HEK293 (cell line): ENCODE measurements at regions not wholly inside any gene's neighbourhood (a gene's known extent, or its start where the extent isn't known, plus 50 kb on each side); places are given as distances from the start of the nearest gene placed in this dataset.

Source experiments
- CTCF ChIA-PET: fragments of 350-600 bp; formaldehyde crosslinking; extraction: SDS; loops from one replicate; lab custom pipeline; 2021; ENCODE audit warnings: antibody characterized with exemption; lab: Yijun Ruan, JAX
- POLR2A ChIA-PET: fragments of 300-600 bp; formaldehyde crosslinking; extraction: SDS; loops from one replicate; lab custom pipeline; 2020; ENCODE audit warnings: antibody characterized with exemption, inconsistent platforms; lab: Yijun Ruan, JAX
- H3K27ac ChIP-seq: fragments of 200-500 bp; sonication (Bioruptor generic); 2 replicates; pipeline ENCODE4 v1.5.1; 2014; ENCODE audit warnings: low read depth, low read length, control low read depth, inconsistent platforms; ENCODE audit errors: extremely low read depth
- H3K36me3 ChIP-seq, 2 experiments: fragments of 200-500 bp in 1 of 2; sonication (Bioruptor generic) in 1 of 2; 1 replicate in 1 of 2; 2 replicates in 1 of 2; pipeline ENCODE4 v1.5.1; 2014 to 2017; ENCODE audit warnings: inconsistent platforms in 2 of 2, low read length in 2 of 2; ENCODE audit not compliant: control insufficient read depth in 2 of 2, insufficient read depth in 1 of 2
- H3K4me1 ChIP-seq: fragments of 200-500 bp; sonication (Bioruptor generic); 2 replicates; pipeline ENCODE4 v1.5.1; 2014; ENCODE audit warnings: mild to moderate bottlenecking, low read length, inconsistent platforms; ENCODE audit not compliant: control insufficient read depth, insufficient read depth
- H3K4me3 ChIP-seq: 2 replicates; pipeline ENCODE4 v1.5.1; 2011; ENCODE audit warnings: low read depth, mild to moderate bottlenecking, control low read depth, low read length, moderate library complexity
- H3K9me3 ChIP-seq: fragments of 200-500 bp; sonication (Bioruptor generic); 2 replicates; pipeline ENCODE4 v1.5.1; 2014; ENCODE audit warnings: low read depth, low read length, inconsistent platforms; ENCODE audit not compliant: control insufficient read depth, insufficient read depth
- FEZF1 ChIP-seq: fragments of 450-650 bp; formaldehyde crosslinking; IDR thresholded peaks from 2 replicates; pipeline ENCODE4 v1.5.1; 2016; ENCODE audit warnings: missing biosample characterization, missing genetic modification characterization
- HIC1 ChIP-seq: fragments of 450-650 bp; formaldehyde crosslinking; IDR thresholded peaks from 2 replicates; pipeline ENCODE4 v1.5.1; 2016; ENCODE audit warnings: missing biosample characterization, missing genetic modification characterization
- KLF1 ChIP-seq: fragments of 450-650 bp; formaldehyde crosslinking; IDR thresholded peaks from 2 replicates; pipeline ENCODE4 v1.5.1; 2016; ENCODE audit warnings: missing biosample characterization, missing genetic modification characterization
- KLF8 ChIP-seq: fragments of 450-650 bp; formaldehyde crosslinking; IDR thresholded peaks from 2 replicates; pipeline ENCODE4 v1.5.1; 2016; ENCODE audit warnings: missing biosample characterization, missing genetic modification characterization
- MEIS1 ChIP-seq: sonication (generic); formaldehyde crosslinking; IDR thresholded peaks from 2 replicates; pipeline ENCODE4 v1.8.1; 2022; ENCODE audit warnings: missing genetic modification reagents, mild to moderate bottlenecking, borderline replicate concordance
- SCRT1 ChIP-seq: fragments of 450-650 bp; formaldehyde crosslinking; IDR thresholded peaks from 2 replicates; pipeline ENCODE4 v1.5.1; 2016; ENCODE audit warnings: missing biosample characterization, missing genetic modification characterization, borderline replicate concordance
- ZBTB17 ChIP-seq: fragments of 450-650 bp; formaldehyde crosslinking; IDR thresholded peaks from 2 replicates; pipeline ENCODE4 v1.5.1; 2016; ENCODE audit warnings: missing biosample characterization, missing genetic modification characterization
- ZNF114 ChIP-seq: fragments of 450-650 bp; formaldehyde crosslinking; IDR thresholded peaks from 2 replicates; pipeline ENCODE4 v1.5.0; 2017; ENCODE audit warnings: missing biosample characterization, missing genetic modification characterization
- ZNF146 ChIP-seq: fragments of 450-650 bp; formaldehyde crosslinking; IDR thresholded peaks from 2 replicates; pipeline ENCODE4 v1.5.1; 2016; ENCODE audit warnings: missing biosample characterization, missing genetic modification characterization
- ZNF26 ChIP-seq: fragments of 450-650 bp; formaldehyde crosslinking; IDR thresholded peaks from 2 replicates; pipeline ENCODE4 v1.5.1; 2016; ENCODE audit warnings: missing biosample characterization, missing genetic modification characterization
- ZNF302 ChIP-seq: fragments of 450-650 bp; formaldehyde crosslinking; IDR thresholded peaks from 2 replicates; pipeline ENCODE4 v1.5.1; 2016; ENCODE audit warnings: missing biosample characterization, missing genetic modification characterization, low read depth
- ZNF423 ChIP-seq: fragments of 450-650 bp; formaldehyde crosslinking; IDR thresholded peaks from 2 replicates; pipeline ENCODE4 v1.5.1; 2016; ENCODE audit warnings: missing biosample characterization, missing genetic modification characterization
- ZNF473 ChIP-seq: fragments of 450-650 bp; formaldehyde crosslinking; IDR thresholded peaks from 2 replicates; pipeline ENCODE4 v1.5.1; 2017; ENCODE audit warnings: missing biosample characterization, missing genetic modification characterization
- ZNF530 ChIP-seq: fragments of 450-650 bp; formaldehyde crosslinking; IDR thresholded peaks from 2 replicates; pipeline ENCODE4 v1.5.1; 2016; ENCODE audit warnings: low read depth, missing biosample characterization, missing genetic modification characterization
- ZNF768 ChIP-seq: fragments of 450-650 bp; formaldehyde crosslinking; IDR thresholded peaks from 2 replicates; pipeline ENCODE4 v1.5.1; 2018; ENCODE audit warnings: missing biosample characterization, mild to moderate bottlenecking, missing genetic modification characterization
- ZNF837 ChIP-seq: fragments of 450-650 bp; formaldehyde crosslinking; IDR thresholded peaks from 2 replicates; pipeline ENCODE4 v1.5.1; 2016; ENCODE audit warnings: missing biosample characterization, missing genetic modification characterization
- ZSCAN18 ChIP-seq: fragments of 450-650 bp; formaldehyde crosslinking; IDR thresholded peaks from 2 replicates; pipeline ENCODE4 v1.5.1; 2016; ENCODE audit warnings: missing biosample characterization, missing genetic modification characterization
- ZSCAN30 ChIP-seq: fragments of 450-650 bp; IDR thresholded peaks from 2 replicates; pipeline ENCODE4 v1.5.1; 2018; ENCODE audit warnings: missing biosample characterization, mild to moderate bottlenecking, missing genetic modification characterization, moderate library complexity
- TF ChIP-seq, protein P1 (sequence below): fragments of 450-650 bp; formaldehyde crosslinking; IDR thresholded peaks from 2 replicates; pipeline ENCODE4 v1.5.1; 2016; ENCODE audit warnings: missing biosample characterization, missing genetic modification characterization
- TF ChIP-seq, protein P2 (sequence below): fragments of 450-650 bp; IDR thresholded peaks from 2 replicates; pipeline ENCODE4 v1.5.1; 2018; ENCODE audit warnings: missing biosample characterization, missing genetic modification characterization

GRCh38 chr6:141878686-141879085 is 254.0 kb upstream of the GJE1 start (continued):
- TF ChIP-seq ZNF473 (tag by site-specific recombination) (no peak), ZNF423 (tag by site-specific recombination) (no peak)

DNA sequence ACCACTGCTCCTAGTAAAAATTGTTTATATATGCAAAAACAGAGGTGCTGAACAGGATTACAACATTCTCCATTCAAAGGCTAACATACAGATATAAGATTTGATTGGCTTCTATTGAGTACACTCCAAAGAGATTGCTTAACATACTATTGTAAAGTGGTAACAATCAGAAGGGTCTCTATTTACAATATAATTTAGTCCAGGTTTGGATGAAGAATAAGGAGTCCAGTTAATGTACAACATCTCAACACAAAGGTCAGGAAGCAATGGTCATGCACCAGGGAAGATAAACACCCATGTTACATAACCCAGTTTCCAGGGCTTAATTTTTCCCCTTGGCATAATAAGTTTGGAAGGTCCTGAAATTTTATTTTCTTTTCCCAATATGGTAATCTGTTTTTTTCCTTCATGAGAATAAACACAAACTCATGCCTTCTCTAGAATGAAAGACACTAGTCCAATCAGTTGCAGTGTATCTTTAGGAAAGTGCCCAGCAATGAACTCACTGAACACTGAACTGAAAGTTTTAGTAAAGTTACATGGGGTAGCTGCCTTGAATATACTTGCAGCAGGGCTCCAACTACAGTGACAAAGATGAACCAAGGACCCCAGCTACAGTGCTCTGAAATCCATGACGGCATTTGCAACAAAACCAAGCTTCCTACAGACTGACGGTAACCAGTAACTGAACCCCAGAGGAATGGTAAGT is 255.3 kb upstream of the GJE1 start:
- TF ChIP-seq ZNF768 (tag by site-specific recombination) (no peak), ZBTB17 (no peak), FEZF1 (no peak), KLF8 (no peak), ZNF114 (tag by site-specific recombination) (no peak), ZNF26 (tag by site-specific recombination) (no peak), ZNF302 (tag by site-specific recombination) (no peak), ZNF146 (tag by site-specific recombination) (no peak), SCRT1 (tag by site-specific recombination) (no peak), ZNF530 (tag by site-specific recombination) (no peak), ZSCAN30 (tag by site-specific recombination) (no peak), ZSCAN18 (tag by site-specific recombination) (no peak), MEIS1 (CRISPR knock-in tag) (no peak), ZNF837 (tag by site-specific recombination) (no peak), KLF1 (tag by site-specific recombination) (no peak), HIC1 (tag by site-specific recombination) (no peak)
- TF ChIP-seq, protein P1, sequence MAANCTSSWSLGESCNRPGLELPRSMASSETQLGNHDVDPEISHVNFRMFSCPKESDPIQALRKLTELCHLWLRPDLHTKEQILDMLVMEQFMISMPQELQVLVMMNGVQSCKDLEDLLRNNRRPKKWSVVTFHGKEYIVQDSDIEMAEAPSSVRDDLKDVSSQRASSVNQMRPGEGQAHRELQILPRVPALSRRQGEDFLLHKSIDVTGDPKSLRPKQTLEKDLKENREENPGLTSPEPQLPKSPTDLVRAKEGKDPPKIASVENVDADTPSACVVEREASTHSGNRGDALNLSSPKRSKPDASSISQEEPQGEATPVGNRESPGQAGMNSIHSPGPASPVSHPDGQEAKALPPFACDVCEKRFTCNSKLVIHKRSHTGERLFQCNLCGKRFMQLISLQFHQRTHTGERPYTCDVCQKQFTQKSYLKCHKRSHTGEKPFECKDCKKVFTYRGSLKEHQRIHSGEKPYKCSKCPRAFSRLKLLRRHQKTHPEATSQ (tag by site-specific recombination), result no peak
- TF ChIP-seq, protein P2, sequence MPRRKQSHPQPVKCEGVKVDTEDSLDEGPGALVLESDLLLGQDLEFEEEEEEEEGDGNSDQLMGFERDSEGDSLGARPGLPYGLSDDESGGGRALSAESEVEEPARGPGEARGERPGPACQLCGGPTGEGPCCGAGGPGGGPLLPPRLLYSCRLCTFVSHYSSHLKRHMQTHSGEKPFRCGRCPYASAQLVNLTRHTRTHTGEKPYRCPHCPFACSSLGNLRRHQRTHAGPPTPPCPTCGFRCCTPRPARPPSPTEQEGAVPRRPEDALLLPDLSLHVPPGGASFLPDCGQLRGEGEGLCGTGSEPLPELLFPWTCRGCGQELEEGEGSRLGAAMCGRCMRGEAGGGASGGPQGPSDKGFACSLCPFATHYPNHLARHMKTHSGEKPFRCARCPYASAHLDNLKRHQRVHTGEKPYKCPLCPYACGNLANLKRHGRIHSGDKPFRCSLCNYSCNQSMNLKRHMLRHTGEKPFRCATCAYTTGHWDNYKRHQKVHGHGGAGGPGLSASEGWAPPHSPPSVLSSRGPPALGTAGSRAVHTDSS (tag by site-specific recombination), result no peak
- H3K27ac ChIP-seq, result no peak overlapping the region
- H3K4me1 ChIP-seq, result no peaks in the 10 kb centered on the region
- H3K9me3 ChIP-seq, result no peaks in the 10 kb centered on the region
- H3K4me3 ChIP-seq, result no peak overlapping the region
- H3K36me3 ChIP-seq, result no peaks in the 10 kb centered on the region
- CTCF ChIA-PET, result no interaction called here
- POLR2A ChIA-PET, result no interaction called here
